ENCODE measurements at regions not wholly inside any gene's neighbourhood (a gene's known extent, or its start where the extent isn't known, plus 50 kb on each side); places are given as distances from the start of the nearest gene placed in this dataset.

GRCh38 chr5:124884114-124884513, 137.7 kb upstream of the ZNF608 start:
- TF ChIP-seq CBFB (CRISPR knock-in tag; IDR thresholded peaks at IDR 0.05) (no peak), CTCF (CRISPR knock-in tag; IDR thresholded peaks at IDR 0.05) (no peak), EP300 (IDR thresholded peaks at IDR 0.05; ENCODE audit: low read depth in 2 of 2, low read length in 2 of 2) (no peak), EP300 (CRISPR knock-in tag; IDR thresholded peaks at IDR 0.05; ENCODE audit: borderline replicate concordance) (no peak), TAF1 (CRISPR knock-in tag; IDR thresholded peaks at IDR 0.05) (no peak), SP2 (CRISPR knock-in tag; IDR thresholded peaks at IDR 0.05) (no peak)

Measured in HepG2 (cell line).